Activated gamma-delta T cell (primary cell): ENCODE measurements at regions not wholly inside any gene's neighbourhood (a gene's known extent, or its start where the extent isn't known, plus 50 kb on each side); places are given as distances from the start of the nearest gene placed in this dataset.

ENCODE experiments used
- DNase-seq: peaks from one replicate; lab custom pipeline; 2025; lab: John Stamatoyannopoulos, UW

- no peak for DNase-seq
These were observed 51.1 kb upstream of the TMEM33 start for GRCh38 chr4:41883988-41884734.

DNA sequence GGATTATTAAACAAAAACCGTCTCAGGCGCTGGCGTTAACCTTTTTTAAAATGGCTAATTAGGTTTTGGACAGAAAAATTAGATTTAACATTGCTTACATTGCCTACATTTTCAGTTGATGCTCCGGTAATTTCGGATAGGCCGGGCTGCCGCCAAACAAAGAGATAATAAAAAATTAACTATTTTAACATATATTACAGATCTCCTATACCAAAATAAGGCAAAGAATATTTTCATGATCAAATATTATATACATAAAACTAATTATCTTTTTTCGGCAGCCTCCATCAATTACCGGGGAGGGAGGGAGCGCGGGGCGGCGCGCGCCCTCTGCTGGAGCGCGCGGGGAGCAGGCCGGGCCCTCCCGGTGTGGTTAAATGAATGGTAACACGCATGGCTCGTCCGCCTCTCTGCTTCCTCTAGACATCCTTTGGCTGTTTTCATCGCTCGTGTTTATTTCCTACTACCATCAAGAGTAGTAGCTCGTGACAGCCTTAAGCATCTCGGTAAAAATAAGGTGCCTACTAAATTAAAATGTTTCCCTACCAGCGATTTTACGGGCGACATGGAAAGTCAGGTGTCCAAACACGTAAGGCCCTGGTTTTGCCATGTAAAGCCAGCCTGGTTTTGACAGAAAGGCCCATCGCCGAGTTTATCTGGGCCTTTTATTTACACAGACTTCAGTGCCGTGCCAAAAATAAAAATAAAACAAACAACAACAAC lies 52.4 kb upstream of the TMEM33 start:
- DNase-seq = peak; percentile 17

DNA sequence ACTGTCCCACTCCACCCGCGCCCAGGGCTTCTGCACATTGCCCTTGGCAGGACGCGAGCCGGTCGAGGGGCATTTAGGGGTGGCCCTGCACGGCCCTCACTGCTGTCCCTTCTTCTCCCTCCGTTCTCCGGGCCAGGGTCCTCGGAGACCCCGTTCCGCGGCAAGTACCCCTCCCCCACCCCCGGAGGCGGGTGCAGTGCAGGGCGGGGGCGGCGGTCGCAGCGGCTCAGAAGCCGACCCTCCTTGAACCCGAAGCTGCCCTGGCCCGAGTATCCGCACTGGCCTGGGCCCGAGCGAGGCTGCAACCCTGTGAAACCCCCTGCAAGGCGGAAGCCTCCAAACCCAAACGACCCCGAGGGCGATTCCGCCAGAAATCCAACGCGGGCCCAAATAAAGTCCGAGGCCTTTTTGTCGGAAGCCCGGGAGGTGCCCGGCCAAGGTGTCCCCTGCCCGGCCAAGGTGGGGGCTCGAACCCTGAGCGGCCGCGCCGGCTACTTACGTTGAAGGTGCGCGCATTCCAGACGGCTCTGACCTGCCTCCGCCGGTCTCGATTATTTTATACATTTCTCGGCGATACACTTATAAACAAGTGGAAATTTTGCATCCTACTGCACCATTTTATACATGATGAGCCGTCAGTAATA lies 53.1 kb upstream of the TMEM33 start:
- DNase-seq = no peak

DNA sequence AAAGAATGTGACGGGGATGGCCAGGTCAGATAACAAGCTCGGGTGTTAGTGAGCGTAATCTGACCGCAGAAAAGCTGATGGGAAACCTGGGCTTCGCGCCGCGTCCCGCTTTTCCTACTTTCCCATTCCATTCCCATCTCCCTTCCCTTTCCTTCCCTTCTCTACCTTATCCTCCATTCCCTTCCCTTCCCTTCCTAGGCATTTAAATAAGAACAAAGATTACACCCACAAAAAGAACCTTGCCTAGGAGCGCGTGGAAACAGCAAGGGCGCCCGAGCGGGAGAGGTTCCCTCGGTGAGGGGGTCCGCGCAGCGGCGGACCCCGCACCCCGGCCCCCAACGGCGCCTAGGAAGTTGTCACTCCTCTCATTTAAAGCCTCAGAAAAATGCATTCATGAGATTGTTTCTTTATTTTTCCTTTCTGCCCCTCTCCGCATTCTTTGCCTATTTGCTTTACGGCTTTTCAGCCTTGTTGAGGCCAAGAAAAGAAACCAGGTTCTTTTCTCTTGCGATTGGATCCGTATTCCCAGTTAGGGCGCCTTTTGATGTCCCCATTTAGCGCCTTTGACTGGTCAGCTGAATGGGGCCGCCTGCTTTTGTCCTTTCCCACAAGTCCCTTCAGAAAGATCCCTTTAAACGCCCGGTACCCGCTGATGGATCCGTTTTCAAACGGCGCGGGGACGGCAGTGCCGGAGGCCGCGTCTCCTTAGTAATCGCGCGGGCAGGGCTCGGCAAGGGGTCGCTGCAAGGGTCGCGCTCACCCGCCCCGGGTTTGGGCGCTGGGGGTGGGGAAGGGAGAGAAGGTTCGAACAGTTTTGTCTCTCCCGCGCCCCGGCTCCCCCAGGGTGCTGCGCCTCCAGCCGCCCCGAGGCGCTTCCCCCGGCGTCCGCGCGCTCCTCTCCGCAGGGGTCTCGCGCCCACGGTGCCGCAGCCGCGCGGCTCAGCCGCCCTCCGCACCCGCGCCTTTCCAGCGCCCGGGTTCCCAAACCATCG lies 54.1 kb upstream of the TMEM33 start:
- DNase-seq = no peak

DNA sequence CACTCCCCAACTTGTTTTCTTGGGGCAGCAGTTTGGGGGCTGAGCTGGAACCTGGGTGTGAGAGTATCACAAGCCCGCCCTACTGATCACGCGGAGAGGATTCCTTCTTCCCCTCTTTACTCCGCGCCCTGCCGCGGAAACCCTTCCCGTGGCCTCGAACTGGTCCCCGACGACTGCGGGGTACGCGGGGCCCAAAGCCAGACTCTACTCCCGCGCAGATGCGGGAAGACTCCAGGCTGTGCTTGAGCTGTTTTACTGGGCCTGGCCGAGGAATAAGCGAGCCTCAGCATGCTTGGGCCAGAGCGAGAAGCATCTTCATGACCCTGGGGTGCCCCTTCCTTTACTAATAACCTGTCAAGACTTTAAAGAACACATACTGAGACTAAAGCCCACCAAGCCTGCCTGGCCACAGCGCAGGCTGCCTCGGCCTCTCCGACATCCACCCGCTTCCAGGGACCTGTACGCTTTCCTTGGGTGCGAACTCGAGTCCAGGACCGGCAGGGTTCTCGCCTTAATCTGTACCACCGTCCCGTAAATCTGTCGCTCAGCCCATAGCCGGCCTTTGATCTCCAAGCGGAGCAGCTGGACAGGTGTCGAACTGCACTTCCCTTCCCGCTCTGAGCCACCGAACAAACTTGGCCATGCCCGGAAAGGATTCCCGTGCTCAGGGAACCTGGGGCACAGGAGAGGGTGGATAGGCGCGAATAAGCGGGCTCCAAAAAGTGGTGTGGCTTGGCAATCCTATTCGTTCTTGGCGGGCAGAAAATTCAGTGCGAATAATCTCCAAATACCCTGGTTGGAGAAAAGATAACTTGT lies 55.0 kb upstream of the TMEM33 start:
- no peak for DNase-seq

GRCh38 chr4:41879552-41879951 lies 55.7 kb upstream of the TMEM33 start:
- no peak for DNase-seq

DNA sequence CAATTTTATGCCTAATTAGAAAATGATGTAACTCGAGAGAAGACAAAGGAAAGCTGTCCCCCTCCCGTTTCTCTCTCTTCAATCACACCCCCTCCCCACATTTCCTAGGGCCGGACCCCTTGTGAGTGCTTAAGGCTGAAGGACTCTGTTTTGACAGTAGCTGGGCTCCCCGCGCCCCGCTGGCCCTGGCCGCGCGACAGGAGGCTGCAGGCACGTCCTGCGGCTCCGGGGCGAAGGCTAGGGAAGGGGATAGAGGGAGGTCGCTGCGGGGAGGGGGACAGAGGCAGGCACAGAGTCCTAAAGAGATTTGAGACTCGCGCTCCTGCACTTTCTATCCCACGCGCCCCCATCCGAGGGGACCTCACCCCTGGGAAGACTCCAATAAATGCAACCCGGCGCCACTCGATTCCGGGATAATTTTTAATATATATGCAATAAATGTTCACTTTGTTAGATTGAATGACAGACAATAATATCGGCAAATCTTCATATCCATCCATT lies 56.2 kb upstream of the TMEM33 start:
- no peak for DNase-seq

GRCh38 chr4:41878170-41878969 lies 56.9 kb upstream of the TMEM33 start:
- DNase-seq = no peak

- no peak for DNase-seq
These were observed 58.0 kb upstream of the TMEM33 start for GRCh38 chr4:41877020-41877796.

DNA sequence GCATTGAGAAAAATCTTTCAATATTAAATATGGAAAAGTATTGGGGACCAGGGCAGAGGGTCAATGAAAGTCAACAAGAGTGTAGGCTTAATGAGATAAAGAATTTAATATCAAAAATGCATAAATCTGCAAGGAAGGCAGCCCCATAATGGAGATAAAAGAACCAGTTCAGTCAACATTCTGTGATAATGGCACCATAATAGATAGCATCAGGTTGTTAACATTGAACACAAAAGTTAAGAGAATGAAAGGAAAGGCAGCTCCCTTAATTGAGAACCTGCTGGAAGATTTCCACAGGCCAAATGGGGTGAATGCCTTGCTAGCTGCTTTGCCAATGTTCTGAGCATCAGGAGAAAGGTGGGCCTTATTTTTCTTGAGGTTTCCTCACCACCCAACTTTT lies 60.4 kb upstream of the TMEM33 start:
- no peak for DNase-seq

GRCh38 chr4:41874398-41874797 lies 60.8 kb upstream of the TMEM33 start:
- no peak for DNase-seq

GRCh38 chr4:41873380-41874295 lies 61.6 kb upstream of the TMEM33 start:
- no peak for DNase-seq

DNA sequence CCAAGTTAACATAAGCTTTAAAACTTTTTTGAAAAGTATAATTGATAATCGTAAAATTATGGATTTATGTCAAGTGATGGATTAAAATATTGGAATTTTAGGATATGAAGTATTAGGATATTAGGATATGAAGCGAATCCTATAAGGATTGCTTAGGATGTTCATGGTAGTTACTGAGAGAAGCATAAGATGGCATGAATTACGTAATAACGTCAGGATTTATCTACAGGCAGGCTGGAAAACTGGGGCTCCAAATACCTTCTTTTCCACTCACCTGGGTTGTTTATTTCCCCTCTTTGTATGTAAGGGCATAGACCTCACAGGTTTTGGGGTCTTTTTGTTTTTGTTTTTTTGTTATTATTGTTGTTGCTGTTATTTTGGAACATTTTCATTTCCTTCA lies 65.2 kb upstream of the TMEM33 start:
- no peak for DNase-seq

- DNase-seq = no peak
These were observed 68.2 kb upstream of the TMEM33 start for GRCh38 chr4:41866799-41867677.

DNA sequence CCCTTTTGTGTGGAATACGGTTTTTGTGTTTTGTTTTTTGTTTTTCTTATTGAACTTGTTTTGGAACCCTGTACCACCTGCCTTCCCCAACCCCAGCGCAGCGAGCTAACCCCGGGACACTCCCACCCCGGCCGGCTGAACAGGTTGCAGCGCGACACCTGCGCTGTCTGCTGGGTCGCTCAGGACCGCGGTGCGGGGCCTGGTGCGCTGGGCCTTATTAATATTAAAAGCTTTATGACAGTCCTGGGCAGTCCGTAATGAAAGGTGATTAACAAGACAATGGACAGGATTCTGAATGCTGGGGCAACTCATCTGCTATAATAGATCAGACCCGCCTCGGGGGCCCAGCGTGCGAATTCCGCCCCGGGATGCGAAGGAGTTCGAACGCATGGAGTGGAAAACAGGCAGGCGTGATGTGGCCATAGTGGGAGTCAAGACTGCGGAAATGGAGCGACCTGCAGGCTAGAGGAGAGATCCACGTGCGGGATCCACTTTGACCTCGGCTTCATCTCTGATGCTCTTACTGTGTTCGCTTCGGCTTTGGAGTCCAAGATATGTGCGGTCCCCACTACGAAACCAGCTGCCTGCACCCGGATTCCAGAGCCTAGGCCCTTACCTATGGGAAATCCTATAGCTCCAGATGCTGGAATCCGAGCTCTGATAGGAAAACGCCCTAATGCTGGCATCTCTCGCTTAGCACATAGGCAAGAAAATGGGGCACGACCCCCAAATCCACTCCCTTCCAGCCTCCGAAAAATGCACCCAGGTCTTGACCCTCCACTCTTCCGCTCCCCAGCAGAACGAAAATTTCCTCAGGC lies 69.0 kb upstream of the TMEM33 start:
- DNase-seq = no peak

DNA sequence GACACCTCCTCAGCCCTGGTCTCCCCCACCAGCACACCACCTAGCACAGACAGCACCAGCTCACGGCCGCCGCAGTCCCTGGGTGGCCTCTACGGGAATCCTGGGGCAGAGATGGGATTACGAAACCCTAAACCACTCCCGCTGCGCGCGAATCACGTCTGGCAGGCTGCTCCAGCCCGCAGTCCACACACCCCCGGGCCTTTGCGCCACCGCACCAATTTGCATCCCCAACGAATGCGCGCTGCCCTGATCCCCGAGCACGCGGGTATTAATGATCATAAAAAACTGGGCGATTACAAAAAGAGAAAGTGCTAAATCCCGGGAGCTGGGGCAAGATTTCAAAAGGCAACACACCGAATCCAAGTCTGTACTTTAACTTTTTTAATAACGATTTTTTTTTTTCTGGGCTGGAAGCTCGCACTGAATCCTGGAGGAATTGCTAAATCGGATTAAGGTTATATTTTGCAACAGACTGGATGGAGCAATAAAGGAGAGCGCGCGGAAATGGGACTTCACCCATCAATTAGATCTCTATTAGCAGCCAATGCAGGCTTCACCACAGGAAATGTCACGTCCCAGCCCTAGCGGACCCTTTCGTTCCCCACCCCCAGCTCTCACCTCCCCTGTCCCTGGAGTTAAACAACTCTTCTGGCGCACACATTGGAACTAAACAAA lies 69.8 kb upstream of the TMEM33 start:
- DNase-seq = no peak
